T-helper 17 cell (primary cell): ENCODE measurements at regions not wholly inside any gene's neighbourhood (a gene's known extent, or its start where the extent isn't known, plus 50 kb on each side); places are given as distances from the start of the nearest gene placed in this dataset.

ENCODE experiments used
- ATAC-seq: fragments of 150-1000 bp; cut with Tn5 transposase; 2 replicates; pipeline ENCODE4 v1.10.0; 2021; ENCODE audit warnings: mild to moderate bottlenecking, moderate library complexity
- DNase-seq, 3 donors: peaks; one replicate each; pipeline versions ENCODE4 v3.0.0 to v3.0.0-alpha.2; 2020 to 2021
- H3K9me3 ChIP-seq: one replicate; pipeline ENCODE4 v1.7.0; 2013; ENCODE audit warnings: low read length, mild to moderate bottlenecking; ENCODE audit not compliant: control insufficient read depth, poor library complexity, severe bottlenecking
- H3K27ac Mint-ChIP-seq: one replicate; pipeline ENCODE4 v1.8.0; 2022; ENCODE audit warnings: mild to moderate bottlenecking, moderate library complexity, mixed read lengths
- H3K27me3 Mint-ChIP-seq: one replicate; pipeline ENCODE4 v1.8.0; 2022; ENCODE audit warnings: mixed read lengths
- H3K36me3 Mint-ChIP-seq: one replicate; pipeline ENCODE4 v1.8.0; 2022; ENCODE audit warnings: low read depth, mixed read lengths
- H3K4me1 Mint-ChIP-seq: one replicate; pipeline ENCODE4 v1.8.0; 2022; ENCODE audit warnings: mild to moderate bottlenecking, mixed read lengths
- H3K4me3 Mint-ChIP-seq: one replicate; pipeline ENCODE4 v1.8.0; 2022; ENCODE audit warnings: mild to moderate bottlenecking, moderate library complexity, mixed read lengths

GRCh38 chr15:62541846-62542245 is 376.8 kb upstream of the C2CD4B start:
- Mint-ChIP-seq H3K27ac (no peak overlapping the region), H3K4me3 (no peak overlapping the region), H3K27me3 (peaks cover 18% of the 10 kb centered on the region), H3K36me3 (no peaks in the 10 kb centered on the region), H3K4me1 (no peaks in the 10 kb centered on the region)
- ATAC-seq, result no peak
- no peak for DNase-seq
- no peaks in the 10 kb centered on the region for H3K9me3 ChIP-seq

GRCh38 chr15:62544446-62544845 is 379.4 kb upstream of the C2CD4B start:
- H3K9me3 ChIP-seq, result no peaks in the 10 kb centered on the region
- Mint-ChIP-seq H3K4me3 (no peak overlapping the region), H3K36me3 (no peaks in the 10 kb centered on the region), H3K4me1 (no peaks in the 10 kb centered on the region), H3K27me3 (peaks cover 14% of the 10 kb centered on the region), H3K27ac (no peak overlapping the region)
- ATAC-seq (no peak), DNase-seq (no peak)

- H3K4me1 Mint-ChIP-seq, result no peaks in the 10 kb centered on the region
- no peak for DNase-seq
- H3K36me3 Mint-ChIP-seq, result peaks cover 2% of the 10 kb centered on the region
- no peaks in the 10 kb centered on the region for H3K9me3 ChIP-seq
- H3K27ac Mint-ChIP-seq, result no peak overlapping the region
- no peak overlapping the region for H3K4me3 Mint-ChIP-seq
- no peak for ATAC-seq
- H3K27me3 Mint-ChIP-seq, result peaks cover 11% of the 10 kb centered on the region
Observed at GRCh38 chr15:62545467-62546227, 380.6 kb upstream of the C2CD4B start.

- Mint-ChIP-seq H3K4me3 (no peak overlapping the region), H3K27ac (no peak overlapping the region), H3K27me3 (peaks cover 11% of the 10 kb centered on the region), H3K4me1 (no peaks in the 10 kb centered on the region), H3K36me3 (peaks cover 2% of the 10 kb centered on the region)
- DNase-seq (no peak), ATAC-seq (no peak)
- no peaks in the 10 kb centered on the region for H3K9me3 ChIP-seq
Observed at GRCh38 chr15:62546628-62547027, 381.5 kb upstream of the C2CD4B start.

- Mint-ChIP-seq H3K4me1 (no peaks in the 10 kb centered on the region), H3K36me3 (peaks cover 2% of the 10 kb centered on the region), H3K27me3 (peaks cover 11% of the 10 kb centered on the region), H3K4me3 (no peak overlapping the region), H3K27ac (no peak overlapping the region)
- ATAC-seq (no peak), DNase-seq (no peak)
- H3K9me3 ChIP-seq, result no peaks in the 10 kb centered on the region
Observed at GRCh38 chr15:62547584-62547983, 382.5 kb upstream of the C2CD4B start.

- no peak overlapping the region for H3K27ac Mint-ChIP-seq
- peaks cover 11% of the 10 kb centered on the region for H3K27me3 Mint-ChIP-seq
- H3K4me1 Mint-ChIP-seq, result no peaks in the 10 kb centered on the region
- no peak for DNase-seq
- H3K4me3 Mint-ChIP-seq, result no peak overlapping the region
- ATAC-seq, result no peak
- no peaks in the 10 kb centered on the region for H3K9me3 ChIP-seq
- H3K36me3 Mint-ChIP-seq, result peaks cover 2% of the 10 kb centered on the region
Observed at GRCh38 chr15:62549345-62549970, 384.4 kb upstream of the C2CD4B start.

- H3K36me3 Mint-ChIP-seq, result peaks cover 2% of the 10 kb centered on the region
- no peak for DNase-seq
- no peak for ATAC-seq
- no peaks in the 10 kb centered on the region for H3K4me1 Mint-ChIP-seq
- no peak overlapping the region for H3K27ac Mint-ChIP-seq
- no peaks in the 10 kb centered on the region for H3K9me3 ChIP-seq
- peaks cover 11% of the 10 kb centered on the region for H3K27me3 Mint-ChIP-seq
- H3K4me3 Mint-ChIP-seq, result no peak overlapping the region
Observed at GRCh38 chr15:62550106-62550505, 385.0 kb upstream of the C2CD4B start.

GRCh38 chr15:62552444-62552843 is 387.4 kb upstream of the C2CD4B start:
- peaks cover 4% of the 10 kb centered on the region for H3K36me3 Mint-ChIP-seq
- no peaks in the 10 kb centered on the region for H3K9me3 ChIP-seq
- H3K4me1 Mint-ChIP-seq, result no peaks in the 10 kb centered on the region
- ATAC-seq, result no peak
- H3K27ac Mint-ChIP-seq, result no peak overlapping the region
- peaks cover 15% of the 10 kb centered on the region for H3K27me3 Mint-ChIP-seq
- DNase-seq, result no peak
- no peak overlapping the region for H3K4me3 Mint-ChIP-seq

- H3K4me3 Mint-ChIP-seq, result no peak overlapping the region
- no peaks in the 10 kb centered on the region for H3K9me3 ChIP-seq
- peaks cover 20% of the 10 kb centered on the region for H3K27me3 Mint-ChIP-seq
- ATAC-seq (no peak), DNase-seq (no peak)
- no peaks in the 10 kb centered on the region for H3K4me1 Mint-ChIP-seq
- no peak overlapping the region for H3K27ac Mint-ChIP-seq
- peaks cover 4% of the 10 kb centered on the region for H3K36me3 Mint-ChIP-seq
Observed at GRCh38 chr15:62553911-62554563, 389.0 kb upstream of the C2CD4B start.

- Mint-ChIP-seq H3K27ac (no peak overlapping the region), H3K27me3 (peaks cover 29% of the 10 kb centered on the region), H3K4me1 (no peaks in the 10 kb centered on the region), H3K36me3 (peaks cover 2% of the 10 kb centered on the region), H3K4me3 (no peak overlapping the region)
- no peak for DNase-seq
- ATAC-seq, result no peak
- no peaks in the 10 kb centered on the region for H3K9me3 ChIP-seq
Observed at GRCh38 chr15:62558640-62559380, 393.7 kb upstream of the C2CD4B start.

GRCh38 chr15:62559381-62559733 is 394.3 kb upstream of the C2CD4B start:
- Mint-ChIP-seq H3K4me3 (no peak overlapping the region), H3K36me3 (peaks cover 2% of the 10 kb centered on the region), H3K27ac (no peak overlapping the region), H3K4me1 (no peaks in the 10 kb centered on the region), H3K27me3 (peaks cover 35% of the 10 kb centered on the region)
- DNase-seq (no peak), ATAC-seq (no peak)
- H3K9me3 ChIP-seq, result no peaks in the 10 kb centered on the region

- H3K27me3 Mint-ChIP-seq, result peaks cover 51% of the 10 kb centered on the region
- H3K4me1 Mint-ChIP-seq, result no peaks in the 10 kb centered on the region
Observed at GRCh38 chr15:62561059-62561519, 396.0 kb upstream of the C2CD4B start.

GRCh38 chr15:62561571-62561970 is 396.5 kb upstream of the C2CD4B start:
- DNase-seq (no peak), ATAC-seq (no peak)
- Mint-ChIP-seq H3K27ac (no peak overlapping the region), H3K4me1 (no peaks in the 10 kb centered on the region), H3K4me3 (no peak overlapping the region), H3K27me3 (peaks cover 49% of the 10 kb centered on the region), H3K36me3 (peaks cover 4% of the 10 kb centered on the region)
- no peaks in the 10 kb centered on the region for H3K9me3 ChIP-seq

More at GRCh38 chr15:62561059-62561519, 396.0 kb upstream of the C2CD4B start:
- DNase-seq (no peak), ATAC-seq (no peak)
- no peak overlapping the region for H3K4me3 Mint-ChIP-seq
- H3K9me3 ChIP-seq, result no peaks in the 10 kb centered on the region
- peaks cover 3% of the 10 kb centered on the region for H3K36me3 Mint-ChIP-seq
- H3K27ac Mint-ChIP-seq, result no peak overlapping the region
